Endothelial cell of umbilical vein (primary cell): ENCODE measurements at regions not wholly inside any gene's neighbourhood (a gene's known extent, or its start where the extent isn't known, plus 50 kb on each side); places are given as distances from the start of the nearest gene placed in this dataset.

Experiments
- BruUV-seq: library from RNA; stranded (reverse); fragments of 400-500 nt; replicated peaks from 2 replicates; lab custom pipeline; 2021; lab: Mats Ljungman, UMichigan
- CTCF ChIA-PET: fragments of 300-600, 350-600 bp; sonication (Branson Sonifier 250); formaldehyde crosslinking; loops from one replicate; lab custom pipeline; 2021; ENCODE audit warnings: antibody characterized with exemption, inconsistent platforms; lab: Charles Lee
- POLR2A ChIA-PET: fragments of 300-600, 350-600 bp; sonication (Branson Sonifier 250); formaldehyde crosslinking; loops from one replicate; lab custom pipeline; 2021; ENCODE audit warnings: antibody characterized with exemption, inconsistent platforms; lab: Charles Lee
- DNase-seq: peaks from one replicate; pipeline ENCODE4 v3.0.0-alpha.2; 2011; ENCODE audit warnings: low read depth, low spot score
- FAIRE-seq: peaks from 2 replicates; lab custom pipeline; 2011; peaks lifted over from hg19 to GRCh38; lab: Jason Lieb, UNC
- H2AFZ ChIP-seq: 2 replicates; pipeline ENCODE4 v1.6.0; 2012; ENCODE audit warnings: low read depth, low read length, control low read depth, inconsistent platforms
- H3K27ac ChIP-seq: 2 replicates; pipeline ENCODE4 v1.5.1; 2011; ENCODE audit warnings: low read depth, mild to moderate bottlenecking, control low read depth, low read length, moderate library complexity; ENCODE audit not compliant: insufficient read depth
- H3K27me3 ChIP-seq, 2 experiments: 2 replicates each; pipeline versions ENCODE4 v1.6.0 to v1.6.1; 2011; ENCODE audit warnings: low read length in 2 of 2, mixed read lengths in 1 of 2; ENCODE audit not compliant: control insufficient read depth in 2 of 2, insufficient read depth in 2 of 2
- H3K36me3 ChIP-seq, 2 experiments: 2 replicates in 1 of 2; 3 replicates in 1 of 2; pipeline ENCODE4 v1.5.1; 2011; ENCODE audit warnings: low read length in 2 of 2, mild to moderate bottlenecking in 1 of 2, moderate library complexity in 1 of 2; ENCODE audit not compliant: control insufficient read depth in 2 of 2, insufficient read depth in 2 of 2; ENCODE audit errors: extremely low read depth in 1 of 2
- H3K4me1 ChIP-seq: 3 replicates; pipeline ENCODE4 v1.5.1; 2011; ENCODE audit warnings: mild to moderate bottlenecking, low read length; ENCODE audit not compliant: control insufficient read depth, insufficient read depth; ENCODE audit errors: extremely low read depth
- H3K4me2 ChIP-seq: 2 replicates; pipeline ENCODE4 v1.6.1; 2011; ENCODE audit warnings: low read length, control low read depth, mixed read lengths; ENCODE audit not compliant: insufficient read depth
- H3K4me3 ChIP-seq, 3 experiments: fragments of 200-600 bp in 1 of 3; sonication (generic), shearing (Covaris generic) in 1 of 3; replicated peaks in 1 of 3; 2 replicates each; pipeline ENCODE4 v1.5.1; 2011 to 2016; ENCODE audit warnings: control low read depth in 3 of 3, low read length in 3 of 3, mild to moderate bottlenecking in 2 of 3, inconsistent platforms in 1 of 3, low read depth in 1 of 3, moderate library complexity in 1 of 3; ENCODE audit not compliant: insufficient read depth in 1 of 3
- H3K79me2 ChIP-seq: 2 replicates; pipeline ENCODE4 v1.6.0; 2012; ENCODE audit warnings: low read length, inconsistent platforms; ENCODE audit not compliant: control insufficient read depth, insufficient read depth
- H3K9ac ChIP-seq: replicated peaks from 2 replicates; pipeline ENCODE3; 2011; ENCODE audit warnings: low read length, control low read depth; ENCODE audit not compliant: insufficient read depth; ENCODE audit errors: extremely low read depth
- H3K9me1 ChIP-seq: replicated peaks from 3 replicates; pipeline ENCODE4 v1.6.0; 2011; ENCODE audit warnings: mild to moderate bottlenecking, low read length; ENCODE audit not compliant: control insufficient read depth, insufficient read depth; ENCODE audit errors: extremely low read depth
- H3K9me3 ChIP-seq: replicated peaks from 2 replicates; pipeline ENCODE4 v1.5.1; 2012; ENCODE audit warnings: low read length, inconsistent platforms; ENCODE audit not compliant: control insufficient read depth, insufficient read depth
- H4K20me1 ChIP-seq: replicated peaks from 2 replicates; pipeline ENCODE3; 2011; ENCODE audit warnings: mild to moderate bottlenecking, low read length; ENCODE audit not compliant: control insufficient read depth, insufficient read depth; ENCODE audit errors: extremely low read depth
- EZH2 ChIP-seq: IDR thresholded peaks from 2 replicates; pipeline ENCODE4 v1.6.1; 2012; ENCODE audit warnings: borderline replicate concordance, low read depth, mild to moderate bottlenecking, moderate library complexity, low read length, inconsistent platforms; ENCODE audit not compliant: severe bottlenecking
- FOS ChIP-seq: IDR thresholded peaks from 2 replicates; pipeline ENCODE4 v1.6.1; 2011; ENCODE audit warnings: mild to moderate bottlenecking, low read length, moderate library complexity, borderline replicate concordance; ENCODE audit not compliant: insufficient read depth
- GATA2 ChIP-seq: IDR thresholded peaks from 2 replicates; pipeline ENCODE4 v1.7.0; 2011; ENCODE audit warnings: low read depth, mild to moderate bottlenecking, moderate library complexity, mixed read lengths, low read length; ENCODE audit not compliant: insufficient read length, insufficient read depth
- JUN ChIP-seq: IDR thresholded peaks from 2 replicates; pipeline ENCODE4 v1.6.1; 2011; ENCODE audit warnings: borderline replicate concordance, low read depth; ENCODE audit not compliant: insufficient read length, insufficient read depth
- MYC ChIP-seq: IDR thresholded peaks from one replicate; pipeline ENCODE4 v1.6.1; 2011; ENCODE audit warnings: mild to moderate bottlenecking, low read depth, low read length
- POLR2A ChIP-seq: IDR thresholded peaks from 2 replicates; pipeline ENCODE4 v1.6.1; 2012; ENCODE audit warnings: low read depth, mild to moderate bottlenecking, control low read depth, low read length
- POLR2AphosphoS5 ChIP-seq: IDR thresholded peaks from 2 replicates; pipeline ENCODE4 v1.6.1; 2012; ENCODE audit warnings: low read depth, mild to moderate bottlenecking, control low read depth, low read length, moderate library complexity; ENCODE audit not compliant: insufficient read depth
- dilution Hi-C: fragments of 300-500 bp; cut with MboI; formaldehyde crosslinking; loops from one replicate; pipeline ENCODE4 v1.15.0; 2019; ENCODE audit warnings: low sequenced_read_pairs; ENCODE audit not compliant: extremely low pct_ligation_motif_present
- intact Hi-C: fragments of 100-400 bp; cut with micrococcal nuclease; formaldehyde crosslinking; loops from one replicate; pipeline ENCODE4 v1.10.0; 2022
- TF ChIP-seq, protein P1 (sequence below): IDR thresholded peaks from 2 replicates; pipeline ENCODE4 v1.6.1; 2011; ENCODE audit not compliant: insufficient read depth, insufficient read length
- TF ChIP-seq, protein P2 (sequence below), 2 donors: IDR thresholded peaks; 1 replicate in 1 of 2; 2 replicates in 1 of 2; pipeline ENCODE4 v1.5.1; 2011; ENCODE audit warnings: low read length in 2 of 2, mild to moderate bottlenecking in 2 of 2, moderate library complexity in 2 of 2, control low read depth in 1 of 2, inconsistent platforms in 1 of 2, low read depth in 1 of 2; ENCODE audit not compliant: insufficient read depth in 1 of 2; ENCODE audit errors: extremely low read depth in 1 of 2

DNA sequence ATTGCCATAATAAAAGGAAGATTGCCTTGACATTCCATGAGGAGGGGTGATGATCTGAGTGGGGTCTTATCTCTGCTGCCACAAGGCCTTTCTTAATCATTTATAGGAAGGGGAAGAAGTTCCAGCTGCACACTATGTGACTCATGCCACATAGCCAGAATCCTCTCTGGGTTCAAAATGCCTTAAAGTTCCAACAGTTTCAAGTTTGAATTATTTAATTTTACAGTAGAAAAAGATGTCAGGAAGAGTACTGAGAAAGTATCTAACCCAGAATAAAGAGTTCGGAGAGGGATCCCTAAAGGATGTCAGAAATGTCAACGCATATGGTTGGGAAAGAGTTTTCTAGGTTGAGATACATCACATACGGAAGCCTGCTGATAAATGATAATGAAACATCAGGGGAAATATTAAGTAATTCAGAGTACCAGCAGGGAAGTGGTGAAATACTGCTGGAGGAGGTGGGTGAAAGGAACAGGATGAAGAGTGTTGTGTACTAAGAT is 999.9 kb downstream of the TSN start:
- DNase-seq (peak; percentile 34), FAIRE-seq (no peak)
- ChIA-PET CTCF (no interaction called here), POLR2A (no interaction called here)
- dilution Hi-C loops = no loop called here
- Histone ChIP-seq H3K27me3 (no peaks in the 10 kb centered on the region), H3K9me3 (no peaks in the 10 kb centered on the region), H3K4me2 (no peak overlapping the region), H3K36me3 (no peaks in the 10 kb centered on the region), H3K9ac (no peak overlapping the region), H2AFZ (no peak overlapping the region), H4K20me1 (no peaks in the 10 kb centered on the region), H3K4me1 (no peaks in the 10 kb centered on the region), H3K27ac (peak overlapping the region; percentile 18), H3K4me3 (no peak overlapping the region), H3K9me1 (no peaks in the 10 kb centered on the region), H3K79me2 (no peaks in the 10 kb centered on the region)
- TF ChIP-seq GATA2 (peak; percentile 28), POLR2AphosphoS5 (no peak), JUN (no peak), MYC (no peak)
- no TSS peak for BruUV-seq
- intact Hi-C loops = no loop called here

DNA sequence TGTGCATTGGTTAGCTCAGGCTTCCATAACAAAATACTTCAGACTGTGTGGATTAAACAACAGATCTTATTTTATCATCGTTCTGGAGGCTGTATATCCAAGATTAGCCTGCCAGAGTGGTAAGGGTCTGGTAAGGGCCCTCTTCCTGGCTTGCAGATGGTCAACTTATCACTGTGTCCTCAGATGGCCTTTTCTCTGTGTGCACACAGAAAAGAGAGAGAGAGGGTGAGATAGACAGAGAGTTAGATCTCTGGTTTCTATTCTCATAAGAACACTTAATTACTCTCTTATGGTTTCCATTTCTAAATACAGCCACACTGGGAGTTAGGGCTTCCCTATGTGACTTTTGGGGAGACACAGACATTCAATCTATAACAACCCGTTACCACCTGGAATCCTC is 1003.5 kb downstream of the TSN start:
- no peak for DNase-seq
- Histone ChIP-seq H3K4me1 (no peaks in the 10 kb centered on the region), H4K20me1 (no peaks in the 10 kb centered on the region), H3K9me3 (no peaks in the 10 kb centered on the region), H3K27me3 (no peaks in the 10 kb centered on the region), H2AFZ (no peak overlapping the region), H3K79me2 (no peaks in the 10 kb centered on the region), H3K9me1 (no peaks in the 10 kb centered on the region), H3K9ac (no peak overlapping the region), H3K4me3 (no peak overlapping the region), H3K27ac (no peak overlapping the region), H3K4me2 (no peak overlapping the region), H3K36me3 (no peaks in the 10 kb centered on the region)
- CTCF ChIA-PET = no interaction called here
- POLR2A ChIA-PET = no interaction called here
- dilution Hi-C loops = no loop called here
- no peak for FAIRE-seq
- no peak for TF ChIP-seq POLR2AphosphoS5
- no peak for TF ChIP-seq EZH2
- TF ChIP-seq, protein P1, sequence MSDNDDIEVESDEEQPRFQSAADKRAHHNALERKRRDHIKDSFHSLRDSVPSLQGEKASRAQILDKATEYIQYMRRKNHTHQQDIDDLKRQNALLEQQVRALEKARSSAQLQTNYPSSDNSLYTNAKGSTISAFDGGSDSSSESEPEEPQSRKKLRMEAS = no peak
- no peak for TF ChIP-seq GATA2
- no peak for TF ChIP-seq MYC
- TF ChIP-seq, protein P2, sequence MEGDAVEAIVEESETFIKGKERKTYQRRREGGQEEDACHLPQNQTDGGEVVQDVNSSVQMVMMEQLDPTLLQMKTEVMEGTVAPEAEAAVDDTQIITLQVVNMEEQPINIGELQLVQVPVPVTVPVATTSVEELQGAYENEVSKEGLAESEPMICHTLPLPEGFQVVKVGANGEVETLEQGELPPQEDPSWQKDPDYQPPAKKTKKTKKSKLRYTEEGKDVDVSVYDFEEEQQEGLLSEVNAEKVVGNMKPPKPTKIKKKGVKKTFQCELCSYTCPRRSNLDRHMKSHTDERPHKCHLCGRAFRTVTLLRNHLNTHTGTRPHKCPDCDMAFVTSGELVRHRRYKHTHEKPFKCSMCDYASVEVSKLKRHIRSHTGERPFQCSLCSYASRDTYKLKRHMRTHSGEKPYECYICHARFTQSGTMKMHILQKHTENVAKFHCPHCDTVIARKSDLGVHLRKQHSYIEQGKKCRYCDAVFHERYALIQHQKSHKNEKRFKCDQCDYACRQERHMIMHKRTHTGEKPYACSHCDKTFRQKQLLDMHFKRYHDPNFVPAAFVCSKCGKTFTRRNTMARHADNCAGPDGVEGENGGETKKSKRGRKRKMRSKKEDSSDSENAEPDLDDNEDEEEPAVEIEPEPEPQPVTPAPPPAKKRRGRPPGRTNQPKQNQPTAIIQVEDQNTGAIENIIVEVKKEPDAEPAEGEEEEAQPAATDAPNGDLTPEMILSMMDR (IDR thresholded peaks at IDR 0.05; ENCODE audit: extremely low read depth in 1 of 2, insufficient read depth in 1 of 2, low read depth in 1 of 2, low read length in 2 of 2) = no peak
- no peak for TF ChIP-seq POLR2A
- no peak for TF ChIP-seq FOS
- BruUV-seq = no TSS peak
- intact Hi-C loops = no loop called here
